Neural cell (in vitro differentiated cells): ENCODE measurements at regions not wholly inside any gene's neighbourhood (a gene's known extent, or its start where the extent isn't known, plus 50 kb on each side); places are given as distances from the start of the nearest gene placed in this dataset.

Experiments
- CTCF ChIP-seq: fragments of 450-650 bp; IDR thresholded peaks from 2 replicates; pipeline ENCODE4 v1.5.1; 2014; ENCODE audit warnings: antibody characterized with exemption, mild to moderate bottlenecking, moderate library complexity; ENCODE audit not compliant: poor library complexity, severe bottlenecking
- EZH2 ChIP-seq: fragments of 200-600, 300-800 bp; shearing (Covaris generic), sonication (generic); IDR thresholded peaks from 2 replicates; pipeline ENCODE4 v1.6.1; 2014; ENCODE audit warnings: antibody characterized with exemption, low read length, borderline replicate concordance, mild to moderate bottlenecking; ENCODE audit not compliant: insufficient read depth, poor library complexity, severe bottlenecking
- POLR2AphosphoS5 ChIP-seq: IDR thresholded peaks from 2 replicates; pipeline ENCODE4 v1.6.1; 2012
- RAD21 ChIP-seq: fragments of 450-650 bp; conservative IDR thresholded peaks from 2 replicates; pipeline ENCODE4 v1.6.1; 2014; ENCODE audit warnings: antibody characterized with exemption, mild to moderate bottlenecking, moderate library complexity
- REST ChIP-seq: IDR thresholded peaks from 2 replicates; pipeline ENCODE4 v1.6.1; 2012; ENCODE audit warnings: borderline replicate concordance
- TAF1 ChIP-seq: IDR thresholded peaks from 2 replicates; pipeline ENCODE4 v1.6.1; 2012; ENCODE audit warnings: low read depth

- TF ChIP-seq CTCF, result no peak
- TF ChIP-seq POLR2AphosphoS5, result no peak
- no peak for TF ChIP-seq TAF1
- no peak for TF ChIP-seq REST
- TF ChIP-seq EZH2, result no peak
- TF ChIP-seq RAD21, result no peak
Observed at GRCh38 chr4:156628858-156629257, 342.7 kb downstream of the PDGFC start.
